HG03095 (cell line): ENCODE measurements at regions not wholly inside any gene's neighbourhood (a gene's known extent, or its start where the extent isn't known, plus 50 kb on each side); places are given as distances from the start of the nearest gene placed in this dataset.
"Not testable (repeated sequence)": the region's sequence is repeated elsewhere in the genome, so short reads cannot be mapped to it uniquely, and the experiment has no call there.

Source experiments
- ATAC-seq: cut with Tn5 transposase; IDR thresholded peaks from one replicate; pipeline ENCODE4 v1.9.1; 2021; ENCODE audit warnings: moderate library complexity; ENCODE audit not compliant: unreplicated experiment

GRCh38 chr10:53357587-53357986 is 585.0 kb upstream of the MBL2 start:
- no peak for ATAC-seq

DNA sequence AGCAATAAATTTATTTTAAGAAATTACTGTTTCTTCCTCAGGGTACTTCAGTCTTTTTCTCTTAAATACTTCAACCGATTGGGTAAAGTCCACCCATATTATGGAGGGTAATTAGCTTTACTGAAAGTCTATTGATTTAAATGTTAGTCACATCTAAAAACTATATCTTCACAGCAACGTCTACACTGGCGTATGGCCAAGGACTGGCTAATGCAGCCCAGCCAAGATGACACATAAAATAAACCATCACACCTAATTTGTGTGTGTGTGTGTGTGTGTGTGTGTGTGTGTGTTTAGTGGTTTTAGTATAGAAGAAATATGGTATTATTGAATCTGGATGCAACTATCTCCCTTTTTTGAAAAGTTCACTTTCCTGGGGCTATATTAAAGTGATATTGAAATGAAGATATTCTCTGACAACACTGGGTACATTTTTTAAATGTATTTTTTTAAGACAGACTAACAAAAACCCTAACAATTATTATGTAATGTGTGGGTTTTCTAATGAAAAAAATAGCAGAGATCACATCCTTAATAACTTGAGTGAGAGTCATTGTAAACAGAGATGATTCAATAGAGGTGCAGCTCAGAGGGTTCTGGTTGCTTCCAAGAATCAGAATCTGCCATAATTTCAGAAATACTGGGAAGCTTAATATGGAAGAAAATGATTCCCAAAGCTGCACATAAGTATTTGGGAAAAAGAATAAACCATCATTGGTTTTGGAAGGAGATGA is 584.2 kb upstream of the MBL2 start:
- ATAC-seq, result no peak

DNA sequence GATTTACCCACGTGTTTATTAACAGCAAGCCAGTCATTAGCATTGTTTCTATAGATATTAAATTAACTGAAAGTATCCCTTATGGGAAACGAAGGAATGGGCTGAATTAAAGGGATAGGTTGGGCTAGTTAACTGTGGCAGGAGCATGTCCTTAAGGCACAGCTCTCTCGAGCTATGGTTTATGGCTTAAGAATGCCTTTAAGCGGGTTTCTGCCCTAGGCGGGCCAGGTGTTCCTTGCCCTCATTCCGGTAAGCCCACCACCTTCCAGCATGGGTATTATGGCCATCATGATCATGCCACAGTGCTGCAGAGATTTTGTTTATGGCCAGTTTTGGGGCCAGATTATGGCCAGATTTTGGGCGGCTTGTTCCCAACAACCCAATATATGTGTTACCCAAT is 569.9 kb upstream of the MBL2 start:
- ATAC-seq, result not testable (repeated sequence)

DNA sequence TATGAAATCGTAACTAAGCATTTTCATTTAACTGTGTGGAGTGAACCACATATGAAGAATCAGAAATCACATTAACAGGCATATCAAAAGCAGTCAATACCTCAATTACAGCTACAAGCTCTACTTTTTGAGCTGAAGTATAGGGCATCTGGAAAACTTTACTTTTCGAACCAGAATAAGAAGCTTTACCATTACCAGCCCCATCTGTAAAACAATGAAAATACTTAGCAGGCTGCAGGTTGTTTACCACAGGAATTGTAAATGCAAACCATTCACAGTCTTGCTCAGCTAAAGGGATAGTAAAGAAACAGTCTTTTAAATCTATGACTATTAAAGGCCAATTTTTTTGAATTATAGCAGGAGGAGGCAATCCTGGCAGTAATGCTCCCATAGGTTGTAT is 565.6 kb upstream of the MBL2 start:
- ATAC-seq, result not testable (repeated sequence)

DNA sequence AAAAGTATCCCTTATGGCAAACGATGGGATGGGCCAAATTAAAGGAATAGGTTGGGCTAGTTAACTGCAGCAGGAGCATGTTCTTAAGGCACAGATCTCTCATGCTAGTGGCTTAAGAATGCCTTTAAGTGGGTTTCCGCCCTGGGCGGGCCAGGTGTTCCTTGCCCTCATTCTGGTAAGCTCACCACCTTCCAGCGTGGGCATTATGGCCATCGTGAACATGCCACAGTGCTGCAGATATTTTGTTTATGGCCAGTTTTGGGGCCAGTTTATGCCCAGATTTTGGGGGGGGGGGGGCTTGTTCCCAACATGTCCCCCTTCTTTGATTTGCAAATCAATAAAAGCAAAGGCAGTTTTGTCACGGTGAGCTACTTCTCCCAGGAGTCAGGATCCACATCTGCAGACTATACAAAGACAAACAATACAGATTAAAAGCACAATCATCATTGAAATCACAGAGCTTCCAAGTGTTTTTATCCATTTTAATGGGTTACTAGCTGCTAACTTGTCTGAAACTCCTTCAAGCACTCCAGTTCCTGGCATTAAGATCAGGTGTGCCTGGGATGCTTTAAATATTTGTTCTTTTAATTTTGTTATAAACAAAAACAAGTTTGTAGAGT is 563.3 kb upstream of the MBL2 start:
- not testable (repeated sequence) for ATAC-seq

DNA sequence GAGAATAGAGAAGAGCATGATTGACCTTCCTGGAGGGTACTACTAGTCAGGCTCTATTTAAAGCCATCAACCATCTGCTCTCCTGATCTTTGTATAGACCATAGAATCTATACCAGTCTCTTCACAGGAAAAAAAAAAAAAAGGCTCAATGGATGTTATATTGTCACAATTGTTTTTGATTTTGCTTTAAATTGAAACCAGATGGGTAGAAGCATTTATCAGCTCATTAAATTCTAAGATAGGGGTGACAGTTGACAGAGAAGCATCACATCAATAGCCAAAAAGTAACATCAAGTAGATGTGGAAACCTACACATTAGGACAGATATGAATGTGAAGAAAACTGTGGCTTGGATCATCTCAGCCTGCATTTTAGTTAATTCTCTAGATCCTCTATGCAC is 558.9 kb upstream of the MBL2 start:
- ATAC-seq, result no peak

DNA sequence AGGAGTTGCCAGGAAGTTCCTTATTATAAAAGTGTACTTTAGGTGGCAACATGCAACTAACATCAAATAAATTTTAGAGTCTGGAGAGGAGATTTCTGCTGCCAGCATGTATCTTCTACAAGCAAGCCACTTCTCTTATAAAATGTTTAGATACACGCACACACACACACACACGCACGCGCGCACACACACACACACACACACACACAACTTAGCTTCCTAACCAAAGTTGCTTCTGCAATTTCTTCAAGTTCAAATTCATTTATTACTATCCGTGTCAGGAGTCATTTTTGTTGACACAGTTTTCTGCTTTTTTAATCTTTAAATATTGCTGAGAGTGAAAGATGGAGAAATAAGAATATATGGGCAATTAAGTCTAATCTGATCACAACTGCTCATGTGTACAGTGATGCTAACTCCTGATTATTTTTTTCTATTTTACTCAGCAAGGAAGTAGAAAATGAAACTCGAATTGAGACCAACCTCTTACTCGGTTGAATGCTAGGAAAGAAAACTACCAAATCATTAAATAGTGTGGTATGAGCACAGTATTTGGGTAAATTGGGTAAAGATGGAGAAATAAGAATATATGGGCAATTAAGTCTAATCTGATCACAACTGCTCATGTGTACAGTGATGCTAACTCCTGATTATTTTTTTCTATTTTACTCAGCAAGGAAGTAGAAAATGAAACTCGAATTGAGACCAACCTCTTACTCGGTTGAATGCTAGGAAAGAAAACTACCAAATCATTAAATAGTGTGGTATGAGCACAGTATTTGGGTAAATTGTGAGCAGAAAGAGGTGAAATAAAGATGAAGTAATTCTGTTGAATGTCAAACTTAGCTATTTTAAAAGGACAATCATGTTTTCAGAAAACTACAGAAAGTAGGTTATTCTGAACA is 554.1 kb upstream of the MBL2 start:
- ATAC-seq, result not testable (repeated sequence)

DNA sequence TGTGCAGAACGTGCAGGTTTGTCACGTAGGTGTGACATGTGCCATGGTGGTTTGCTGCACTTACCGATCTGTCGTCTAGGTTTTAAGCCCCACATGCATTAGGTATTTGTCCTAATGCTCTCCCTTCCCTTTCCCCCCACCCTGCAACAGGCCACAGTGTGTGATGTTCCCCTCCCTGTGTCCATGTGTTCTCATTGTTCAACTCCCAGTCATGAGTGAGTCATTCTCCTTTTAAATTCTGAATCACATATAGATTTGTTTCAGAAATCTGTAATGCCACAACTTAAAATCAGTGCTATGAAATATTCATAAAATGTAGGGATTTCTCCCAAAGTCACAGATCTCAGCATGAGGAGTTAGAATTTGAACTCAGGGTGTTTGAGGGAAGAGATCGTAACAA is 552.5 kb upstream of the MBL2 start:
- no peak for ATAC-seq

- no peak for ATAC-seq
Observed at GRCh38 chr10:53315709-53316108, 543.1 kb upstream of the MBL2 start.

DNA sequence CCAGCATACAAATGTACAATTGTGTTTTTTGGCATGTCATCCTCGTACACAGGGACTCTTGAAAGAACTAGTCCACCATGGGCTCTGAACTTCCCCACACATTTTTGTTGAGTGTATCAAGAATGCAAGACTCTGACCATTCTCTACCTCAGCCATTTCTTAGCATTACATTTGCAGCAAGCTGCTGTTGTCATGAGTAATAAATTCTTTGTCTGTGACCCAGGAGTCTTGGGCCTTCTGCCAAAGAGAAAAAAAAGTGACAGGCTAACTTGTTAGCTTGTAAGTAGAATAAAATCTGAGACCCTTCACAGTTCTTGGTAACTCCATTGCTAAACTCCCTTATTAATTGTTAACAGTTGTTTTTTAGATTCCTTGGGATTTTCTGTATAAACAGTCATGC is 542.3 kb upstream of the MBL2 start:
- no peak for ATAC-seq

DNA sequence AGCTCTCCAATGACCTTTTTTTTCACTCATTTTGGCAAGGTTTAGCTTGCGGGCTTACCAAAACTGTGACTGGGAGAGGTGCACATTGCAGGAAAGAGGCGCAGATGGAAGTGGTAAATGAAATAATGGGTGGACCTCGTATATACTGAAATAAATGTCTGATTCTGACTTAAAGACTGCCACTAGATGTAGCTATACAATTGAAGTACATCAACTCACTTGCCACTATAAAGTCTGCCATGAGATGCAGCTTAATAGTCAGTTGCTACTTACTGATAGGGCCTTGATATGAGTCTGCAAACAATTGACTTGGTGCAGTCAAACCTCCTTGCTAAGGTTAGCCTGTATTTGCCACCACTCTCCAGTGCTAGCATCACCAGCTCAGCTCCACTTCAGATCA is 525.9 kb upstream of the MBL2 start:
- no peak for ATAC-seq

- no peak for ATAC-seq
Observed at GRCh38 chr10:53284615-53285182, 512.1 kb upstream of the MBL2 start.

GRCh38 chr10:53276797-53277196 is 504.2 kb upstream of the MBL2 start:
- no peak for ATAC-seq

DNA sequence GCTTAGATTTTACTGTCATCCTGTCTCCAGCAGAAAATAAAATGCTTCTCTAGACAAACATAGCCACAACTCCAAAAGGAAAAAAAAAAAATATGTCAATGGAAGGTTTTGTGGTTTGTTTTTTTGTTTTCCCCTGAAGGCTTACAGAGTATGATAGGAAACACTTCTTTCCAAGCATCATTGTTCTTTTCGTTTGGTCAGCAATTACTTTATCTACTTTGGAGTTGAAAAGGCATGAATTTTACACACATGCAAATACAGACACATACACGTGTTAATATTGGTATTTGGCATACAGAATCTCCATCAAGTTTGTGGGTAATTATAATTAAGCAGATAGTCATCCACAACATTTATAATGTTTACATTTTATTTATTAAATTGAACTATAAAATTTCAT is 496.9 kb upstream of the MBL2 start:
- no peak for ATAC-seq

GRCh38 chr10:53260213-53260612 is 487.6 kb upstream of the MBL2 start:
- ATAC-seq, result no peak

GRCh38 chr10:53256623-53257022 is 484.0 kb upstream of the MBL2 start:
- no peak for ATAC-seq

DNA sequence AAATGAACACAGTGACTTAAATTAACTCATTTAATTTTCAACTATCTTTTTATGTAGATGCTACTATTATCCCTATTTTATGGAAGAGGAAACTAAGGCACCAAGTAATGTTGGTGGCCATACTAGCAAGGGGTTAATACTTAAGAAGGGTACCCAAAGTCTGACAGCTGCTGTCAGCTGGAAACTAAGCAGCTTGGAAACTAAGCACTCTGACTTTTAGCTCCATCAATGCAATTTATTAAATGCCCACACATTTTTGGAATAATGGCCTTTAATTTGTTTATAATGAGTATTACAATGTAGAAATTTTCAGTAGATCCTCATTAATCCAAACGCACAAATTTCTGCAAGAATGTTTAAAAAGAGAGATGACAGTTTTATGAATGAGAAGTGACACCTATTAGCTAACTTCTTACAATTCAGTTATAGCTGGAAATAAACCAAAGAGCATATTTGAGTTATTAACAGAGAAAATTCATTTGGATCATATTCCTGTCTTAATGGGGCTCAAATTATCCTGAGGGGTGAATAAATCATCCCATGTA is 483.1 kb upstream of the MBL2 start:
- ATAC-seq, result no peak

GRCh38 chr10:53253221-53253620 is 480.6 kb upstream of the MBL2 start:
- ATAC-seq, result no peak

GRCh38 chr10:53239873-53240272 is 467.3 kb upstream of the MBL2 start:
- ATAC-seq, result no peak

DNA sequence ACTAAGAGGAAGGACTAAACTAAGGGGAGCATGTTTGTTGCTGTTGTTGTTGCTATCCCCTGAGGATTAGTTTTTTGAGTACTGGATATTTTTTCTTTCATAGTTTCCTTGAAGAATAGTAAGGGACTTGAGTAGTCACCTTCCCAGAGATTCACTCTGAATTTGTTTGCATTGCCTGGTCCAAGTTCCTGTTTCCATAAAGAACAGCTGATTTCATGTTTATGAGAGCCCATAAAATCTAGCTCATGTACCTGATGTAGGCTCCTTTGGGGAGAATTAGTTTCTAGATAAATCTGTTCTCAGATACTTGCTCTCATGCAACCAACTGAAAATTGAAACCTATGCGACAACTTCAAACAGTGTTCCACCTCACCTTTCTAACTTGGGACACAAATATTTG is 464.4 kb upstream of the MBL2 start:
- ATAC-seq, result no peak

DNA sequence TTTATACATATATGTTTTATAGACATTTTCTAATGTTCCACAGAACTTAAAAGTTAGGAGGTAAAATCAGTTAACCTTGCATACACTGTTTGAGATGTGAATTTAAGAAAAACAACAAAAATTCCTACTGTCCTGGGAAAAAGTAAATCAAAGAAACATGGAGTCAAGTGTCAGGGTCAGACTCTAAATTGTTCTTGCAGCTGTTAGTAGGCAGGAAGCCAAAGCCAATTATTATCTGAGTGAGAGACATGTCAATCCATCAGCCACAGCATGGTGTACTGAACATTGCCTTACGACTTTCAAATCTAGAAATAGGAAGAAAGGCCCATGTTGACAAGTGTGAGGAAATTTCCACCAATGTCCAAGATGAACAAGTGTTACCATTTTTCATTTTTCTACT is 461.2 kb upstream of the MBL2 start:
- ATAC-seq, result no peak
